ENCODE measurements at regions not wholly inside any gene's neighbourhood (a gene's known extent, or its start where the extent isn't known, plus 50 kb on each side); places are given as distances from the start of the nearest gene placed in this dataset.

DNA sequence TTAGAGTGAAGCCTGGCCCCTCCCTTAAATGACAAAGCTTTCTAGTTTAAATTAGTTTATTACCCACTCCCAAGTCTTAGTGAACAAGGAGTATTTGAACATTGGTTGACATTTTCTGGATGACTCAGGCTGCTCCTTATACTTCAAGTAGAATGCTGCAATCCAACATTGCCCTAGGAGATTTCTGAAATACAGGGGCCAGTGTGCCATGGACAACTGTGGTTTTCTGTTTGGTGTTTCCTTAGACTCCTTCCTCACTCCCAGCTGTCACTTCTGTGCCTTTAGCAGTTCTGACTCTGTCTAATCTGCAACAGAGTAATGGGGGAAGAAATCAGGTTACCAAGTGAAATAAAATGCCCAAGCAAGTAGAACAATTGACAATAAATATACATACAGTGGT, 116.1 kb upstream of the P2RY1 start:
- DNase-seq, result no peak
- TF ChIP-seq, protein P1, sequence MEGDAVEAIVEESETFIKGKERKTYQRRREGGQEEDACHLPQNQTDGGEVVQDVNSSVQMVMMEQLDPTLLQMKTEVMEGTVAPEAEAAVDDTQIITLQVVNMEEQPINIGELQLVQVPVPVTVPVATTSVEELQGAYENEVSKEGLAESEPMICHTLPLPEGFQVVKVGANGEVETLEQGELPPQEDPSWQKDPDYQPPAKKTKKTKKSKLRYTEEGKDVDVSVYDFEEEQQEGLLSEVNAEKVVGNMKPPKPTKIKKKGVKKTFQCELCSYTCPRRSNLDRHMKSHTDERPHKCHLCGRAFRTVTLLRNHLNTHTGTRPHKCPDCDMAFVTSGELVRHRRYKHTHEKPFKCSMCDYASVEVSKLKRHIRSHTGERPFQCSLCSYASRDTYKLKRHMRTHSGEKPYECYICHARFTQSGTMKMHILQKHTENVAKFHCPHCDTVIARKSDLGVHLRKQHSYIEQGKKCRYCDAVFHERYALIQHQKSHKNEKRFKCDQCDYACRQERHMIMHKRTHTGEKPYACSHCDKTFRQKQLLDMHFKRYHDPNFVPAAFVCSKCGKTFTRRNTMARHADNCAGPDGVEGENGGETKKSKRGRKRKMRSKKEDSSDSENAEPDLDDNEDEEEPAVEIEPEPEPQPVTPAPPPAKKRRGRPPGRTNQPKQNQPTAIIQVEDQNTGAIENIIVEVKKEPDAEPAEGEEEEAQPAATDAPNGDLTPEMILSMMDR (IDR thresholded peaks at IDR 0.05), result no peak
- TF ChIP-seq POLR2AphosphoS5 (IDR thresholded peaks at IDR 0.05) (no peak), EP300 (IDR thresholded peaks at IDR 0.05) (no peak), POLR2A (IDR thresholded peaks at IDR 0.05) (no peak)
- Histone ChIP-seq H3K36me3 (no peaks in the 10 kb centered on the region), H3K4me3 (no peak overlapping the region), H3K4me1 (no peaks in the 10 kb centered on the region), H3K9me3 (no peaks in the 10 kb centered on the region), H3K27ac (no peak overlapping the region), H3K27me3 (no peaks in the 10 kb centered on the region)
- no peak for ATAC-seq (ENCODE audit: low FRiP score in 2 of 2)

DNA sequence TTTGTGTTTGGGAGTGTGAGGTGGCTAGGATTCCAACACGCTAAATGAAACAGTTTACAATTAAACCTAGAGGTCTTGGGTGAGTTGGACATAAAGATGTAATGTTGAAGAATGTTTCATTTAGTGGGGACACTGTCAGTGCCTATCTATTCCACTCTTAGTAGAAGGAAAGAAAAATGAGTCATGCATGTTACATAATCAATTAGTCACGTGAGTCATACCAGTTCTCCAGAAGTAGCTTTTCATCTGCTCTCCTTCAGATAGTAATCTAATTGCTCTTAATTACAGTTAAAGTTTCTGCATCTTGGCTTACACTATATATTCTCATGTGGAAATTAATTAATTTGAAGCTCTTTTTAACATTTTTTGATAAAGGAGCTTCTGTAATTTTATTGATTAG, 115.7 kb upstream of the P2RY1 start:
- H3K36me3 ChIP-seq, result no peaks in the 10 kb centered on the region
- DNase-seq, result no peak
- H3K9me3 ChIP-seq, result no peaks in the 10 kb centered on the region
- no peaks in the 10 kb centered on the region for H3K27me3 ChIP-seq
- 51 to 67% methylated on average over 2 of the region's 2 CpGs for WGBS, 2 donors
- no peak overlapping the region for H3K27ac ChIP-seq
- no peaks in the 10 kb centered on the region for H3K4me1 ChIP-seq
- TF ChIP-seq POLR2A (IDR thresholded peaks at IDR 0.05) (no peak), EP300 (IDR thresholded peaks at IDR 0.05) (no peak), POLR2AphosphoS5 (IDR thresholded peaks at IDR 0.05) (no peak)
- TF ChIP-seq, protein P1 (IDR thresholded peaks at IDR 0.05), result no peak
- H3K4me3 ChIP-seq, result no peak overlapping the region
- ATAC-seq (ENCODE audit: low FRiP score in 2 of 2), result peak in 1 of 2 donors; percentile 39

DNA sequence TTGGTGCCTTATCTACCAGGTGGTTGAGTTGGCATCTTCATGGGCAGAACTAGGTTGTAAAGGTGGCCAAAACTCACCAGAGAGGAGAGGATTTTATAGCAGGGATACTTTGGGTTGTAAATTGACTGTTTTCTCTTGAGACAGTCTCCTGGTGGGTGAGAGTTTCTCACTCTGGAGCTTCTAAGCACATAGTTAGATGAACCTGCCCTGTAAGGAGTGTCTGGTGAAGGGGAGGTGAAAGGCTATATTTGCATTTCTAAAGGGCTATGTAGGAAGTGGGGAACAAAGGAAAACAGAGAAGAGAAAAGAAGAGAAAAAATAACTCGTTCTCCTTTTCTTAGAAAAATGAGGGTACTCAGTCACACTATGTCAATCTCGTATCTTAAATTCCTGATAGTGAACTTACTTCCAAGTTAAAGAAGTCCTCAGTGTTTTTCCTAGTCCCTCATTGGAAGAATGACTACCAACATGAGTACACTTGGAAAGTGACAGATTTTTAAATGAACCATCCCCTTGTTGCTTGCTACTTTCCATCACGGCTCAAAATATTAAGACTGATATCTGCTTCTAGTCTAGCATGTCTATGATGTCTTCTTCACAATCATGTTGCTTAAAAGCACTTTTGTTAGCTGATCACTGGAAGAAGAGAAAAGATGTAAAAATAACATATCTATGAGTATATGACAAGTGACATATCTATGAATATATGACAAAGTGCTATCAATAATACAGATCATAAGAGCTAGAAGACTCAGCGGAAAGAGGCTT, 113.8 kb upstream of the P2RY1 start:
- H3K4me1 ChIP-seq, result no peaks in the 10 kb centered on the region
- ATAC-seq (ENCODE audit: low FRiP score in 2 of 2), result no peak
- H3K4me3 ChIP-seq, result no peak overlapping the region
- 78 to 86% methylated on average over 4 of the region's 4 CpGs for WGBS, 2 donors
- TF ChIP-seq POLR2AphosphoS5 (IDR thresholded peaks at IDR 0.05), result no peak
- TF ChIP-seq POLR2A (IDR thresholded peaks at IDR 0.05), result no peak
- TF ChIP-seq, protein P1 (IDR thresholded peaks at IDR 0.05), result no peak
- TF ChIP-seq EP300 (IDR thresholded peaks at IDR 0.05), result no peak
- H3K27ac ChIP-seq, result no peak overlapping the region
- H3K27me3 ChIP-seq, result no peaks in the 10 kb centered on the region
- no peaks in the 10 kb centered on the region for H3K36me3 ChIP-seq
- no peaks in the 10 kb centered on the region for H3K9me3 ChIP-seq
- no peak for DNase-seq

DNA sequence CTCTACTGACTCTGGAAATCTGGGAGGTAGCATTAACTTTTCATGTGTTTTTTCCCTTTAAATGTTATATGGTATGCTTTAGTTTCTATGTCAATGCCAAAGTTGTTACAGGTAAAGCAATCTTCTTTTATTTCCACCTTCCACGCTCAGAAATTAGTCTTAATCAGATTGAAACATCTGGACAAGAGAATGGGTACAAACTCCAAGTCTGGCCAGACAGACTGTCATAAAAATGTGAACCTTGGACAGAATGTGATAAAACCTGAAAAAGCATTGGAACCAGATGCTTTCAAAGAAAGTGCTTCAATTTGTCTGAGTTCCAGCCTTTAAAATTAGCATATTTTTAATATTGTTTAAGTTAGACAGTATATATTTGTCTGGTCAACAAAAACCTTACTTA, 110.7 kb upstream of the P2RY1 start:
- 91 to 92% methylated on average over 1 of the region's 1 CpG for WGBS, 2 donors
- H3K9me3 ChIP-seq, result no peaks in the 10 kb centered on the region
- H3K27me3 ChIP-seq, result no peaks in the 10 kb centered on the region
- no peak for DNase-seq
- H3K4me1 ChIP-seq, result no peaks in the 10 kb centered on the region
- TF ChIP-seq, protein P1 (IDR thresholded peaks at IDR 0.05), result no peak
- TF ChIP-seq POLR2A (IDR thresholded peaks at IDR 0.05), result no peak
- ATAC-seq (ENCODE audit: low FRiP score in 2 of 2), result no peak
- no peak overlapping the region for H3K4me3 ChIP-seq
- H3K36me3 ChIP-seq, result no peaks in the 10 kb centered on the region
- no peak overlapping the region for H3K27ac ChIP-seq

Measured in upper lobe of left lung (tissue), 6 donors.